GM06990 (cell line): ENCODE measurements at regions not wholly inside any gene's neighbourhood (a gene's known extent, or its start where the extent isn't known, plus 50 kb on each side); places are given as distances from the start of the nearest gene placed in this dataset.
"Not testable (repeated sequence)": the region's sequence is repeated elsewhere in the genome, so short reads cannot be mapped to it uniquely, and the experiment has no call there.

Experiments used
- DNase-seq: peaks from one replicate; pipeline ENCODE4 v3.0.0-alpha.2; 2011; ENCODE audit not compliant: insufficient read length; ENCODE audit errors: extremely low read depth
- H3K27me3 ChIP-seq: replicated peaks from 2 replicates; pipeline ENCODE4 v1.6.0; 2011; ENCODE audit warnings: low read length; ENCODE audit not compliant: control insufficient read depth, insufficient read depth
- H3K36me3 ChIP-seq: 2 replicates; pipeline ENCODE4 v1.5.1; 2011; ENCODE audit warnings: low read length; ENCODE audit not compliant: control insufficient read depth, insufficient read depth
- H3K4me3 ChIP-seq: replicated peaks from 2 replicates; pipeline ENCODE4 v1.5.1; 2011; ENCODE audit warnings: low read depth, mild to moderate bottlenecking, control low read depth, low read length
- TF ChIP-seq, protein P1 (sequence below): IDR thresholded peaks from 2 replicates; pipeline ENCODE4 v1.5.1; 2011; ENCODE audit warnings: low read length, control low read depth, mild to moderate bottlenecking, inconsistent platforms; ENCODE audit not compliant: insufficient read depth, poor library complexity, severe bottlenecking

DNA sequence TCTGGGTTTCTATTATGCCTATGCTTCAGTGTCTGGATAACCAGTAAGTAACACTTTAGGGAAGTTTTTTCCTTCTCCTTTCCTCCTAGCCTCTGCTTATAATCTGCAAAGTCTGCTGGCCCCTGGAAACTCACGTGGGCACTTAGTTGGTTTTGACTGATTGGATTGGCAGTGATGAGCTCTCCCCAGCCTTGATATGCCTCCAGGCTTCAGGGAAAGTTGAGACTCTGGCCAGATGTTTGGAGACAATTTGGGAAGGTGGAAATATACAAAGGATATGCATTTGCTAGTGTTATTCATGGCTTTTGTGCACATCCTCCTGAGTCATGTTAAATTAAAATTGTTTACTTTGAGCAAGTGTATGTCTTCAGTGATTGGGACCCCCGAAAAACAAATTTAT, 160.2 kb upstream of the IL12B start:
- Histone ChIP-seq H3K4me3 (no peak overlapping the region), H3K36me3 (no peaks in the 10 kb centered on the region), H3K27me3 (no peaks in the 10 kb centered on the region)
- DNase-seq: no peak
- TF ChIP-seq, protein P1, sequence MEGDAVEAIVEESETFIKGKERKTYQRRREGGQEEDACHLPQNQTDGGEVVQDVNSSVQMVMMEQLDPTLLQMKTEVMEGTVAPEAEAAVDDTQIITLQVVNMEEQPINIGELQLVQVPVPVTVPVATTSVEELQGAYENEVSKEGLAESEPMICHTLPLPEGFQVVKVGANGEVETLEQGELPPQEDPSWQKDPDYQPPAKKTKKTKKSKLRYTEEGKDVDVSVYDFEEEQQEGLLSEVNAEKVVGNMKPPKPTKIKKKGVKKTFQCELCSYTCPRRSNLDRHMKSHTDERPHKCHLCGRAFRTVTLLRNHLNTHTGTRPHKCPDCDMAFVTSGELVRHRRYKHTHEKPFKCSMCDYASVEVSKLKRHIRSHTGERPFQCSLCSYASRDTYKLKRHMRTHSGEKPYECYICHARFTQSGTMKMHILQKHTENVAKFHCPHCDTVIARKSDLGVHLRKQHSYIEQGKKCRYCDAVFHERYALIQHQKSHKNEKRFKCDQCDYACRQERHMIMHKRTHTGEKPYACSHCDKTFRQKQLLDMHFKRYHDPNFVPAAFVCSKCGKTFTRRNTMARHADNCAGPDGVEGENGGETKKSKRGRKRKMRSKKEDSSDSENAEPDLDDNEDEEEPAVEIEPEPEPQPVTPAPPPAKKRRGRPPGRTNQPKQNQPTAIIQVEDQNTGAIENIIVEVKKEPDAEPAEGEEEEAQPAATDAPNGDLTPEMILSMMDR: no peak

DNA sequence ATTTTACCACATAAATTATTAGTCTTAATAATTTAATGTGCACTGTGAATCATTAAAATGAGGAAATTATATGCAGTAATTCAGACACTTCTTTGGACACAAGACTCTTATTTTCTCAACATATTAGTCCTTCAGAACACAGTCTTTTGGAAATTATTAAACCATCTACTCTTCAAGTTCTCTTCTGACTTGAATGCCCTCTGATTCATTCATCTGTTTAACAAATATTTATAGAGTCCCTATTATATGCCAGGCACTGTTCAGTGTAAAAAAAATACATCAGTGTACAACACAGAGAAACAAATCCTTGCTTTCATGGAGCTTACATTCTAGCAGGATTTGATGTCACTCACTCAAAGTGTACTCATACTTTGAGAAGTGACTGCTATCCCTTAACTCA, 163.4 kb upstream of the IL12B start:
- H3K36me3 ChIP-seq: no peaks in the 10 kb centered on the region
- TF ChIP-seq, protein P1: no peak
- no peak for DNase-seq
- H3K4me3 ChIP-seq: no peak overlapping the region
- no peaks in the 10 kb centered on the region for H3K27me3 ChIP-seq

DNA sequence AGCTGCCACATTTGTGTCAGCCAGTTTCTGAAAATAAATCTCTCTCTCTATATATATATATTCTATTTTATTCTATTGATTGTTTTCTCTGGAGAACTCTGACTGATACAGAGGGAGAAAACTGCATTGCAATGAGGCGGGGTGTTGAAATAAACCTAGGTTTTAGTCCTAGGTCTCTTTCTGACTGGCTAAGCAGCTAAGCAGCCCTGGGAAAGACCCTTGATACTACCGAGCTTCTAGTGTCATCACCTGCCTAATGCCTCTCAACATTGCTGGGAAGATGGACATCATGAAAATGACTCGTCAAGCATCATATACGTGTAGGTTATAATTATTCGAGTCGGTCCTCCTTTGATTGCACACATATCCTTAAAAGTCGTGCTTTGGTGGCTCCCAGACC, 166.5 kb upstream of the IL12B start:
- H3K36me3 ChIP-seq: no peaks in the 10 kb centered on the region
- DNase-seq: no peak
- no peak overlapping the region for H3K4me3 ChIP-seq
- TF ChIP-seq, protein P1: no peak
- no peaks in the 10 kb centered on the region for H3K27me3 ChIP-seq

DNA sequence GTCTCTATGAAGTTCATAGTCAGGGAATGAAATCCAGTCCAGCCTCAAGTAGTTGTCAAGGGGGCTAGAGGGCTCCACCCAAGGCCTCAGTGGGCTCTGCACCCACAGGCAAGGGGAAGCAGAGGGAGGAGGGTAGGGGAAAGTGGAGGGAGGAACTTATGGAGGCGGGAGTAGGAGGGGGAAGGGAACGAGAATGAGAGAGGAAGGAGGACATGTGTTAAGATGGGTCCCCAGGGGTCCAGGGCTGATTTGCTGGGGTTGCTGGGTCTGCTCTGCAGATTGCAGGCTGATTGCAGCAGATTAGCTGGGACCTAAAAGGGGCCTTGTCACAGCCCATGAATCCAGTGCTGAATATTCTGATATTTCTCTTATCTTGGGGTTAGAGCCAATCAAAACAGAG, 166.9 kb upstream of the IL12B start:
- no peak for DNase-seq
- TF ChIP-seq, protein P1: no peak
- no peak overlapping the region for H3K4me3 ChIP-seq
- H3K27me3 ChIP-seq: no peaks in the 10 kb centered on the region
- H3K36me3 ChIP-seq: no peaks in the 10 kb centered on the region

- H3K36me3 ChIP-seq: no peaks in the 10 kb centered on the region
- no peak overlapping the region for H3K4me3 ChIP-seq
- DNase-seq: no peak
- TF ChIP-seq, protein P1: no peak
- no peaks in the 10 kb centered on the region for H3K27me3 ChIP-seq
These were observed 168.3 kb upstream of the IL12B start for GRCh38 chr5:159498630-159499029.

GRCh38 chr5:159502116-159502515, 171.8 kb upstream of the IL12B start:
- H3K36me3 ChIP-seq, H3K27me3 ChIP-seq, DNase-seq, H3K4me3 ChIP-seq: not testable (repeated sequence)
